ENCODE measurements at regions not wholly inside any gene's neighbourhood (a gene's known extent, or its start where the extent isn't known, plus 50 kb on each side); places are given as distances from the start of the nearest gene placed in this dataset.

- Histone ChIP-seq H3K36me3 (ENCODE audit: insufficient read depth, low read length) (no peaks in the 10 kb centered on the region), H3F3A (ENCODE audit: low read depth) (no peaks in the 10 kb centered on the region), H3K79me2 (ENCODE audit: insufficient read depth, low read length) (no peaks in the 10 kb centered on the region), H3K9me2 (replicated peaks; ENCODE audit: low read depth, low read length) (no peaks in the 10 kb centered on the region), H3K27me3 (ENCODE audit: insufficient read depth, low read length, poor library complexity, severe bottlenecking) (no peaks in the 10 kb centered on the region), H4K20me1 (ENCODE audit: insufficient read depth, low read length, poor library complexity, severe bottlenecking) (no peaks in the 10 kb centered on the region), H3K4me1 (ENCODE audit: insufficient read depth, low read length, poor library complexity, severe bottlenecking) (no peaks in the 10 kb centered on the region), H3K9ac (ENCODE audit: low read depth, low read length, poor library complexity, severe bottlenecking) (no peak overlapping the region), H3K4me3 (ENCODE audit: low read length, poor library complexity, severe bottlenecking) (no peak overlapping the region), H3K9me3 (ENCODE audit: insufficient read depth, low read depth, low read length) (no peaks in the 10 kb centered on the region), H3K4me2 (ENCODE audit: low read depth, low read length, poor library complexity, severe bottlenecking) (no peak overlapping the region), H2AFZ (ENCODE audit: low read length) (no peak overlapping the region)
- TF ChIP-seq EZH2phosphoT487 (IDR thresholded peaks at IDR 0.05; ENCODE audit: borderline replicate concordance): no peak
- no peak for TF ChIP-seq CTCF (conservative IDR thresholded peaks at IDR 0.05; ENCODE audit: low read length)
Measured at GRCh38 chr3:21274079-21274571, 476.9 kb downstream of the ZNF385D start.

- Histone ChIP-seq H3K9ac (ENCODE audit: low read depth, low read length, poor library complexity, severe bottlenecking) (no peak overlapping the region), H3K79me2 (ENCODE audit: insufficient read depth, low read length) (no peaks in the 10 kb centered on the region), H3K4me1 (ENCODE audit: insufficient read depth, low read length, poor library complexity, severe bottlenecking) (no peaks in the 10 kb centered on the region), H3K27me3 (ENCODE audit: insufficient read depth, low read length, poor library complexity, severe bottlenecking) (no peaks in the 10 kb centered on the region), H3K4me2 (ENCODE audit: low read depth, low read length, poor library complexity, severe bottlenecking) (no peak overlapping the region), H3K36me3 (ENCODE audit: insufficient read depth, low read length) (no peaks in the 10 kb centered on the region), H2AFZ (ENCODE audit: low read length) (no peak overlapping the region), H4K20me1 (ENCODE audit: insufficient read depth, low read length, poor library complexity, severe bottlenecking) (no peaks in the 10 kb centered on the region), H3K4me3 (ENCODE audit: low read length, poor library complexity, severe bottlenecking) (no peak overlapping the region), H3F3A (ENCODE audit: low read depth) (no peaks in the 10 kb centered on the region), H3K9me2 (replicated peaks; ENCODE audit: low read depth, low read length) (no peaks in the 10 kb centered on the region), H3K9me3 (ENCODE audit: insufficient read depth, low read depth, low read length) (no peaks in the 10 kb centered on the region)
- TF ChIP-seq EZH2phosphoT487 (IDR thresholded peaks at IDR 0.05; ENCODE audit: borderline replicate concordance): no peak
- TF ChIP-seq CTCF (conservative IDR thresholded peaks at IDR 0.05; ENCODE audit: low read length): no peak
Measured at GRCh38 chr3:21273259-21274025, 477.6 kb downstream of the ZNF385D start.

GRCh38 chr3:21271606-21272016 lies 479.4 kb downstream of the ZNF385D start:
- H3K4me2 ChIP-seq (ENCODE audit: low read depth, low read length, poor library complexity, severe bottlenecking): no peak overlapping the region
- no peak overlapping the region for H3K9ac ChIP-seq (ENCODE audit: low read depth, low read length, poor library complexity, severe bottlenecking)
- H3K9me3 ChIP-seq (ENCODE audit: insufficient read depth, low read depth, low read length): no peaks in the 10 kb centered on the region
- no peaks in the 10 kb centered on the region for H4K20me1 ChIP-seq (ENCODE audit: insufficient read depth, low read length, poor library complexity, severe bottlenecking)
- TF ChIP-seq EZH2phosphoT487 (IDR thresholded peaks at IDR 0.05; ENCODE audit: borderline replicate concordance): no peak
- no peak for TF ChIP-seq CTCF (conservative IDR thresholded peaks at IDR 0.05; ENCODE audit: low read length)
- no peaks in the 10 kb centered on the region for H3K4me1 ChIP-seq (ENCODE audit: insufficient read depth, low read length, poor library complexity, severe bottlenecking)
- no peaks in the 10 kb centered on the region for H3K36me3 ChIP-seq (ENCODE audit: insufficient read depth, low read length)
- no peaks in the 10 kb centered on the region for H3K27me3 ChIP-seq (ENCODE audit: insufficient read depth, low read length, poor library complexity, severe bottlenecking)
- no peaks in the 10 kb centered on the region for H3F3A ChIP-seq (ENCODE audit: low read depth)
- H3K4me3 ChIP-seq (ENCODE audit: low read length, poor library complexity, severe bottlenecking): no peak overlapping the region
- no peaks in the 10 kb centered on the region for H3K9me2 ChIP-seq (replicated peaks; ENCODE audit: low read depth, low read length)
- no peaks in the 10 kb centered on the region for H3K79me2 ChIP-seq (ENCODE audit: insufficient read depth, low read length)
- no peak overlapping the region for H2AFZ ChIP-seq (ENCODE audit: low read length)

All from Loucy (cell line).